H1 (cell line): ENCODE measurements at regions not wholly inside any gene's neighbourhood (a gene's known extent, or its start where the extent isn't known, plus 50 kb on each side); places are given as distances from the start of the nearest gene placed in this dataset.

Experiments used
- CTCF ChIA-PET: fragments of 300-600 bp; sonication (Branson Sonifier 250); formaldehyde crosslinking; loops from one replicate; lab custom pipeline; 2021; ENCODE audit not compliant: partially characterized antibody; lab: Charles Lee
- POLR2A ChIA-PET: fragments of 300-600 bp; sonication (Branson Sonifier 250); formaldehyde crosslinking; loops from one replicate; lab custom pipeline; 2021; ENCODE audit warnings: inconsistent platforms; ENCODE audit not compliant: partially characterized antibody; lab: Charles Lee
- DNase-seq, 2 experiments: peaks; one replicate each; pipeline versions ENCODE4 v3.0.0 to v3.0.0-alpha.2; 2010 to 2022; ENCODE audit warnings: low spot score in 2 of 2, low read depth in 1 of 2, mixed read lengths in 1 of 2
- FAIRE-seq: peaks from 2 replicates; lab custom pipeline; 2011; peaks lifted over from hg19 to GRCh38; lab: Jason Lieb, UNC
- H2AFZ ChIP-seq: 2 replicates; pipeline ENCODE4 v1.8.1; 2012; ENCODE audit warnings: low read length, inconsistent platforms
- H2AK5ac ChIP-seq: 2 replicates; pipeline ENCODE4 v1.6.1; 2013; ENCODE audit warnings: low read depth, low read length
- H2BK120ac ChIP-seq: replicated peaks from 2 replicates; pipeline ENCODE3; 2013; ENCODE audit warnings: low read depth, low read length, inconsistent platforms
- H2BK12ac ChIP-seq: 2 replicates; pipeline ENCODE4 v1.6.1; 2013; ENCODE audit warnings: low read depth, low read length
- H2BK15ac ChIP-seq: 2 replicates; pipeline ENCODE4 v1.6.1; 2013; ENCODE audit warnings: low read length
- H2BK20ac ChIP-seq: 2 replicates; pipeline ENCODE4 v1.6.1; 2013; ENCODE audit warnings: low read length
- H2BK5ac ChIP-seq: 2 replicates; pipeline ENCODE4 v1.6.1; 2013; ENCODE audit warnings: low read depth, low read length
- H3K14ac ChIP-seq: 2 replicates; pipeline ENCODE4 v1.6.1; 2013; ENCODE audit warnings: inconsistent platforms; ENCODE audit not compliant: insufficient read length
- H3K18ac ChIP-seq: 2 replicates; pipeline ENCODE4 v1.6.1; 2013; ENCODE audit warnings: low read length; ENCODE audit errors: extremely low read depth
- H3K23ac ChIP-seq: 2 replicates; pipeline ENCODE4 v1.6.1; 2013; ENCODE audit warnings: inconsistent platforms; ENCODE audit not compliant: insufficient read length
- H3K23me2 ChIP-seq: 2 replicates; pipeline ENCODE4 v1.6.1; 2013; ENCODE audit warnings: low read depth, low read length
- H3K27ac ChIP-seq: 2 replicates; pipeline ENCODE4 v1.6.1; 2011; ENCODE audit warnings: low read depth, low read length, inconsistent platforms
- H3K27me3 ChIP-seq, 4 experiments: replicated peaks in 1 of 4; 1 replicate in 1 of 4; 2 replicates in 3 of 4; pipeline versions ENCODE4 v1.6.1 to v1.8.1; 2011 to 2013; ENCODE audit warnings: low read length in 3 of 4, mild to moderate bottlenecking in 3 of 4, inconsistent platforms in 2 of 4, mixed read lengths in 2 of 4, moderate library complexity in 1 of 4; ENCODE audit not compliant: control insufficient read depth in 3 of 4, insufficient read depth in 3 of 4; ENCODE audit errors: extremely low read depth in 1 of 4
- H3K36me3 ChIP-seq, 4 experiments: 2 replicates each; pipeline versions ENCODE4 v1.6.1 to v1.8.1; 2011 to 2013; ENCODE audit warnings: mild to moderate bottlenecking in 4 of 4, low read length in 3 of 4, moderate library complexity in 2 of 4, control low read depth in 1 of 4, inconsistent platforms in 1 of 4; ENCODE audit not compliant: insufficient read depth in 4 of 4, control insufficient read depth in 2 of 4
- H3K4ac ChIP-seq: replicated peaks from 2 replicates; pipeline ENCODE3; 2013; ENCODE audit warnings: low read length, low read depth, mixed read lengths, inconsistent platforms; ENCODE audit not compliant: insufficient read length
- H3K4me1 ChIP-seq, 4 experiments: replicated peaks in 1 of 4; 1 replicate in 1 of 4; 2 replicates in 3 of 4; pipeline versions ENCODE4 v1.6.1 to v1.8.1; 2011 to 2013; ENCODE audit warnings: low read length in 3 of 4, inconsistent platforms in 2 of 4, mixed read lengths in 1 of 4; ENCODE audit not compliant: insufficient read depth in 4 of 4, control insufficient read depth in 3 of 4
- H3K4me2 ChIP-seq, 2 experiments: 2 replicates each; pipeline versions ENCODE4 v1.6.1 to v1.8.1; 2011 to 2013; ENCODE audit warnings: low read depth in 2 of 2, low read length in 2 of 2, control low read depth in 1 of 2, inconsistent platforms in 1 of 2, mild to moderate bottlenecking in 1 of 2; ENCODE audit not compliant: insufficient read depth in 1 of 2
- H3K4me3 ChIP-seq, 4 experiments: fragments of 200-600, 300-600 bp in 1 of 4; sonication (generic), shearing (Covaris generic), sonication (Bioruptor Twin) in 1 of 4; 2 replicates each; pipeline versions ENCODE4 v1.5.1 to v1.8.1; 2011 to 2016; ENCODE audit warnings: low read length in 4 of 4, low read depth in 3 of 4, control low read depth in 2 of 4, inconsistent platforms in 2 of 4, mild to moderate bottlenecking in 2 of 4, mixed read lengths in 1 of 4, moderate library complexity in 1 of 4; ENCODE audit not compliant: insufficient read depth in 2 of 4; ENCODE audit errors: extremely low read depth in 1 of 4
- H3K56ac ChIP-seq: replicated peaks from 2 replicates; pipeline ENCODE3; 2013; ENCODE audit warnings: low read depth, mild to moderate bottlenecking, mixed read lengths, low read length, inconsistent platforms; ENCODE audit not compliant: insufficient read length
- H3K79me1 ChIP-seq: 2 replicates; pipeline ENCODE4 v1.6.1; 2013; ENCODE audit warnings: low read depth, low read length, control low read depth
- H3K79me2 ChIP-seq, 2 experiments: 2 replicates each; pipeline versions ENCODE4 v1.6.1 to v1.8.1; 2012 to 2013; ENCODE audit warnings: low read length in 2 of 2, mild to moderate bottlenecking in 2 of 2, inconsistent platforms in 1 of 2; ENCODE audit not compliant: insufficient read depth in 2 of 2, control insufficient read depth in 1 of 2
- H3K9ac ChIP-seq, 4 experiments: replicated peaks in 1 of 4; 1 replicate in 1 of 4; 2 replicates in 3 of 4; pipeline versions ENCODE4 v1.6.1 to v1.8.1; 2011 to 2013; ENCODE audit warnings: low read depth in 3 of 4, low read length in 3 of 4, control low read depth in 2 of 4, mild to moderate bottlenecking in 2 of 4, moderate library complexity in 2 of 4, inconsistent platforms in 1 of 4; ENCODE audit errors: extremely low read depth in 1 of 4
- H3K9me3 ChIP-seq, 2 experiments: 2 replicates each; pipeline versions ENCODE4 v1.6.1 to v1.8.1; 2012 to 2013; ENCODE audit warnings: mild to moderate bottlenecking in 2 of 2, moderate library complexity in 2 of 2, control low read depth in 1 of 2, inconsistent platforms in 1 of 2, low read depth in 1 of 2, low read length in 1 of 2, mixed read lengths in 1 of 2; ENCODE audit not compliant: insufficient read depth in 2 of 2
- H4K20me1 ChIP-seq, 2 experiments: replicated peaks in 1 of 2; 2 replicates each; pipeline versions ENCODE3 to v1.8.1; 2011 to 2013; ENCODE audit warnings: inconsistent platforms in 2 of 2, low read length in 2 of 2, mild to moderate bottlenecking in 1 of 2; ENCODE audit not compliant: insufficient read depth in 2 of 2, control insufficient read depth in 1 of 2
- H4K5ac ChIP-seq: 2 replicates; pipeline ENCODE4 v1.6.1; 2013; ENCODE audit warnings: low read length, low read depth, mixed read lengths, inconsistent platforms; ENCODE audit not compliant: insufficient read length
- H4K8ac ChIP-seq: 2 replicates; pipeline ENCODE4 v1.8.0; 2013; ENCODE audit warnings: mild to moderate bottlenecking, moderate library complexity, low read length, inconsistent platforms; ENCODE audit not compliant: insufficient read depth; ENCODE audit errors: extremely low read depth
- H4K91ac ChIP-seq: replicated peaks from 2 replicates; pipeline ENCODE3; 2013; ENCODE audit warnings: low read length, mixed read lengths, inconsistent platforms; ENCODE audit not compliant: insufficient read length
- ATF3 ChIP-seq: IDR thresholded peaks from 2 replicates; pipeline ENCODE4 v1.6.1; 2011; ENCODE audit warnings: low read depth, mild to moderate bottlenecking, low read length; ENCODE audit not compliant: insufficient read depth
- BCL11A ChIP-seq, 2 experiments: IDR thresholded peaks; one replicate each; pipeline ENCODE4 v1.6.1; 2011; ENCODE audit warnings: low read depth in 2 of 2, low read length in 2 of 2, mild to moderate bottlenecking in 2 of 2
- CBX8 ChIP-seq: fragments of 300-800, 300-1000 bp; sonication (generic); IDR thresholded peaks from 2 replicates; pipeline ENCODE4 v1.7.1; 2016; ENCODE audit warnings: low read depth, low read length, borderline replicate concordance
- CHD1 ChIP-seq: IDR thresholded peaks from 2 replicates; pipeline ENCODE4 v1.6.1; 2012; ENCODE audit warnings: low read depth, low read length, improper control_type of control experiment
- CHD2 ChIP-seq: IDR thresholded peaks from 2 replicates; pipeline ENCODE4 v1.6.1; 2012; ENCODE audit warnings: low read length, improper control_type of control experiment
- E2F6 ChIP-seq: IDR thresholded peaks from 2 replicates; pipeline ENCODE4 v1.6.1; 2012; ENCODE audit warnings: inconsistent platforms
- EP300 ChIP-seq, 2 experiments: IDR thresholded peaks; 1 replicate in 1 of 2; 2 replicates in 1 of 2; pipeline ENCODE4 v1.6.1; 2011 to 2012; ENCODE audit warnings: low read depth in 2 of 2, low read length in 2 of 2, mild to moderate bottlenecking in 2 of 2, borderline replicate concordance in 1 of 2, inconsistent platforms in 1 of 2, moderate library complexity in 1 of 2
- KDM4A ChIP-seq: IDR thresholded peaks from one replicate; pipeline ENCODE4 v1.7.1; 2012; ENCODE audit warnings: low read depth, mild to moderate bottlenecking, moderate library complexity, low read length, inconsistent platforms; ENCODE audit not compliant: severe bottlenecking
- MAX ChIP-seq: IDR thresholded peaks from 2 replicates; pipeline ENCODE4 v1.6.1; 2012; ENCODE audit warnings: inconsistent platforms
- PHF8 ChIP-seq: fragments of 200-600 bp; sonication (generic); conservative IDR thresholded peaks from 2 replicates; pipeline ENCODE4 v1.7.1; 2012; ENCODE audit warnings: low read depth, mild to moderate bottlenecking, inconsistent platforms, low read length, moderate library complexity
- POLR2A ChIP-seq, 2 experiments: IDR thresholded peaks; 1 replicate in 1 of 2; 2 replicates in 1 of 2; pipeline ENCODE4 v1.6.1; 2011; ENCODE audit warnings: low read depth in 2 of 2, low read length in 2 of 2, mild to moderate bottlenecking in 2 of 2; ENCODE audit errors: control extremely low read depth in 1 of 2
- SP1 ChIP-seq: IDR thresholded peaks from 2 replicates; pipeline ENCODE4 v1.6.1; 2011; ENCODE audit warnings: low read depth, low read length
- SP2 ChIP-seq: IDR thresholded peaks from 2 replicates; pipeline ENCODE4 v1.6.1; 2012; ENCODE audit warnings: mild to moderate bottlenecking, low read length, inconsistent platforms
- SP4 ChIP-seq: IDR thresholded peaks from 2 replicates; pipeline ENCODE4 v1.6.1; 2012; ENCODE audit warnings: low read length, inconsistent platforms
- SUZ12 ChIP-seq: fragments of 200-600 bp; sonication (generic); IDR thresholded peaks from 2 replicates; pipeline ENCODE4 v1.6.1; 2012; ENCODE audit warnings: mild to moderate bottlenecking, inconsistent platforms, low read length, moderate library complexity, mixed read lengths
- WGBS, 2 experiments: shearing (Covaris generic) in 1 of 2; methylation state at CpG; one replicate each; pipeline versions ENCODE4 v1.1.6 to v1.1.7; 2013 to 2015; ENCODE audit warnings: low lambda C conversion rate in 2 of 2, mixed read lengths in 2 of 2, inconsistent platforms in 1 of 2, low coverage in 1 of 2, missing lambda C conversion rate in 1 of 2; ENCODE audit not compliant: insufficient replicate concordance in 2 of 2, insufficient coverage in 1 of 2, insufficient read length in 1 of 2; ENCODE audit errors: extremely low coverage in 1 of 2, missing lambda C conversion rate in 1 of 2; 5-methylcytosine and 5-hydroxymethylcytosine counted together

GRCh38 chr16:55073830-55074229 is 143.2 kb downstream of the IRX5 start:
- H3K4ac ChIP-seq: no peak overlapping the region
- no peak overlapping the region for H3K23ac ChIP-seq
- H2BK12ac ChIP-seq: no peak overlapping the region
- H3K27me3 ChIP-seq: no peaks in the 10 kb centered on the region
- H2BK5ac ChIP-seq: no peak overlapping the region
- no peak overlapping the region for H4K91ac ChIP-seq
- FAIRE-seq (no peak), DNase-seq (no peak)
- H3K23me2 ChIP-seq: no peaks in the 10 kb centered on the region
- no peak overlapping the region for H3K27ac ChIP-seq
- no peak overlapping the region for H3K9ac ChIP-seq
- H3K36me3 ChIP-seq: no peaks in the 10 kb centered on the region
- no peak overlapping the region for H2BK15ac ChIP-seq
- H3K4me1 ChIP-seq: no peaks in the 10 kb centered on the region
- CTCF ChIA-PET: no interaction called here
- H3K14ac ChIP-seq: no peak overlapping the region
- H2BK20ac ChIP-seq: no peak overlapping the region
- no peak overlapping the region for H2AK5ac ChIP-seq
- H3K79me2 ChIP-seq: no peaks in the 10 kb centered on the region
- no peak overlapping the region for H3K4me3 ChIP-seq
- no peak overlapping the region for H4K8ac ChIP-seq
- H3K9me3 ChIP-seq: no peaks in the 10 kb centered on the region
- POLR2A ChIA-PET: no interaction called here
- no peaks in the 10 kb centered on the region for H4K20me1 ChIP-seq
- no peak overlapping the region for H3K4me2 ChIP-seq
- no peak for TF ChIP-seq SP2
- TF ChIP-seq CHD1: no peak
- no peak for TF ChIP-seq ATF3
- no peak for TF ChIP-seq SP4
- TF ChIP-seq POLR2A (IDR thresholded peaks at IDR 0.05; ENCODE audit: control extremely low read depth in 1 of 2, low read depth in 2 of 2, low read length in 2 of 2): no peak
- TF ChIP-seq E2F6: no peak
- no peak for TF ChIP-seq SP1
- no peak for TF ChIP-seq SUZ12
- TF ChIP-seq MAX: no peak
- no peak for TF ChIP-seq PHF8
- TF ChIP-seq KDM4A: no peak
- no peak for TF ChIP-seq CHD2
- TF ChIP-seq CBX8: no peak
- no peak for TF ChIP-seq BCL11A (IDR thresholded peaks at IDR 0.05; ENCODE audit: low read depth in 2 of 2, low read length in 2 of 2)
- TF ChIP-seq EP300 (IDR thresholded peaks at IDR 0.05; ENCODE audit: borderline replicate concordance in 1 of 2, low read depth in 2 of 2, low read length in 2 of 2): no peak
- H3K79me1 ChIP-seq: no peaks in the 10 kb centered on the region
- H3K18ac ChIP-seq: no peak overlapping the region
- H2BK120ac ChIP-seq: no peak overlapping the region
- H3K56ac ChIP-seq: no peak overlapping the region
- H2AFZ ChIP-seq: no peak overlapping the region
- H4K5ac ChIP-seq: no peak overlapping the region
- 88% methylated on average over 4 of the region's 4 CpGs; no CpG with 5 or more reads in 1 of the 2 experiments for WGBS, 2 experiments
